Heart left ventricle (tissue), 16 donors: ENCODE measurements at regions not wholly inside any gene's neighbourhood (a gene's known extent, or its start where the extent isn't known, plus 50 kb on each side); places are given as distances from the start of the nearest gene placed in this dataset.

Experiments used
- ATAC-seq, 4 donors: fragments of 200-7000 bp; cut with Tn5 transposase; one replicate each; pipeline ENCODE4 v1.9.1; 2020 to 2022; ENCODE audit warnings: moderate library complexity in 4 of 4, mild to moderate bottlenecking in 3 of 4, moderate number of reproducible peaks in 1 of 4
- DNase-seq, 5 donors: peaks; one replicate each; pipeline ENCODE4 v3.0.0-alpha.2; 2020
- H3K27ac ChIP-seq, 12 donors: fragments of 200-600 bp; sonication (generic) in 4 of 12; one replicate each; pipeline versions ENCODE4 v1.5.0 to v1.8.0; 2016 to 2022; ENCODE audit warnings: mild to moderate bottlenecking in 2 of 12
- H3K27me3 ChIP-seq, 9 donors: fragments of 200-600 bp; sonication (generic) in 2 of 9; one replicate each; pipeline versions ENCODE4 v1.5.1 to v1.8.0; 2016 to 2022; ENCODE audit warnings: mild to moderate bottlenecking in 3 of 9
- H3K36me3 ChIP-seq, 9 donors: fragments of 200-600 bp; sonication (generic) in 2 of 9; one replicate each; pipeline versions ENCODE4 v1.5.0 to v1.8.0; 2018 to 2022; ENCODE audit warnings: mild to moderate bottlenecking in 2 of 9
- H3K4me1 ChIP-seq, 12 donors: fragments of 200-600 bp; sonication (generic) in 4 of 12; one replicate each; pipeline versions ENCODE4 v1.5.0 to v1.8.0; 2016 to 2022; ENCODE audit warnings: mild to moderate bottlenecking in 3 of 12
- H3K4me3 ChIP-seq, 12 donors: fragments of 200-600 bp; sonication (generic) in 4 of 12; one replicate each; pipeline versions ENCODE4 v1.5.0 to v1.8.0; 2017 to 2022; ENCODE audit warnings: mild to moderate bottlenecking in 9 of 12, moderate library complexity in 4 of 12
- H3K9me3 ChIP-seq, 12 donors: fragments of 200-600 bp; sonication (generic) in 4 of 12; one replicate each; pipeline versions ENCODE4 v1.5.0 to v1.8.0; 2016 to 2022; ENCODE audit warnings: mild to moderate bottlenecking in 1 of 12
- CTCF ChIP-seq, 12 donors: fragments of 200-600 bp; sonication (generic) in 4 of 12; IDR thresholded peaks; one replicate each; pipeline versions ENCODE4 v1.5.0 to v1.8.0; 2018 to 2022; ENCODE audit warnings: antibody characterized with exemption in 12 of 12, mild to moderate bottlenecking in 5 of 12
- POLR2A ChIP-seq, 2 donors: fragments of 450-650 bp; IDR thresholded peaks; one replicate each; pipeline ENCODE4 v1.6.1; 2017; ENCODE audit warnings: antibody characterized with exemption in 2 of 2, mild to moderate bottlenecking in 2 of 2, moderate library complexity in 2 of 2
- WGBS, 4 donors: extraction: QIAGEN DNeasy Blood & Tissue Kit in 2 of 4; methylation state at CpG; one replicate each; pipeline versions ENCODE4 v1.1.5 to v1.1.7; 2013 to 2018; 5-methylcytosine and 5-hydroxymethylcytosine counted together
- intact Hi-C, 10 donors: fragments of 100-400 bp; cut with DNase I; formaldehyde crosslinking; loops; one replicate each; pipeline versions ENCODE4 v1.11.1 to v1.14.2; 2022
- donor health status: ischemic (EF 13 %, LVEDD 7.1; RV severe dilation, severe dysfunction).
- donor health status: healthy with polysubstance abuse.
- donor health status: DM: no; HTN: yes; CAD: no.
- donor health status: DM: no; HTN: no; CAD: no.
- donor health status: ischemic (EF 25% LVEDD 6.9; RV normal size, moderate dysfunction).
- donor health status: ischemic (EF 25% LVEDD 5.7; RV mildly dilated, moderate dysfunction).
- donor health status: healthy.
- donor health status: DM: yes; HTN: yes; CAD: no.
- donor health status: ischemic (EF 35%, LVEDD 5.7; RV mildly dilated, moderate dysfunction).
- donor health status: nonischemic (EF 11% LVEDD 7.7; RV severe dilation, severe dysfunction).
- donor health status: DM: yes; HTN: yes; CAD: no.
- donor health status: PGD.
- donor health status: ischemic (EF 29% LVEDD 5.4; RV normal size, mild dysfunction).
- donor health status: nonischemic (EF 23%, LVEDD 6.1; RV moderate dilation, normal function).

GRCh38 chr2:176500901-176501300, 231.7 kb downstream of the MTX2 start:
- intact Hi-C loops = no loop called here
- WGBS, 4 donors = 45 to 73% (median 69%) methylated on average over 1 of the region's 1 CpG
- H3K4me1 ChIP-seq = peaks cover 0 to 28% (median 2%) of the 10 kb centered on the region in 12 donors
- H3K9me3 ChIP-seq = no peaks in the 10 kb centered on the region
- no peaks in the 10 kb centered on the region for H3K36me3 ChIP-seq
- TF ChIP-seq POLR2A (IDR thresholded peaks at IDR 0.05) (no peak), CTCF (IDR thresholded peaks at IDR 0.05) (no peak)
- H3K27me3 ChIP-seq = peaks cover 0 to 11% (median 0%) of the 10 kb centered on the region in 9 donors
- H3K27ac ChIP-seq = no peak overlapping the region
- peak in 3 of 4 donors; percentile 51 to 78 (median 56) for ATAC-seq
- H3K4me3 ChIP-seq = no peak overlapping the region
- no peak for DNase-seq

GRCh38 chr2:176501617-176502016, 232.4 kb downstream of the MTX2 start:
- TF ChIP-seq POLR2A (IDR thresholded peaks at IDR 0.05) (no peak), CTCF (IDR thresholded peaks at IDR 0.05) (no peak)
- no peak for DNase-seq
- peaks cover 0 to 11% (median 0%) of the 10 kb centered on the region in 9 donors for H3K27me3 ChIP-seq
- H3K36me3 ChIP-seq = no peaks in the 10 kb centered on the region
- peaks cover 0 to 21% (median 2%) of the 10 kb centered on the region in 12 donors for H3K4me1 ChIP-seq
- H3K9me3 ChIP-seq = no peaks in the 10 kb centered on the region
- no peak overlapping the region for H3K4me3 ChIP-seq
- ATAC-seq = no peak
- WGBS, 4 donors = 77 to 91% (median 85%) methylated on average over 3 of the region's 3 CpGs
- intact Hi-C loops = no loop called here
- no peak overlapping the region for H3K27ac ChIP-seq

DNA sequence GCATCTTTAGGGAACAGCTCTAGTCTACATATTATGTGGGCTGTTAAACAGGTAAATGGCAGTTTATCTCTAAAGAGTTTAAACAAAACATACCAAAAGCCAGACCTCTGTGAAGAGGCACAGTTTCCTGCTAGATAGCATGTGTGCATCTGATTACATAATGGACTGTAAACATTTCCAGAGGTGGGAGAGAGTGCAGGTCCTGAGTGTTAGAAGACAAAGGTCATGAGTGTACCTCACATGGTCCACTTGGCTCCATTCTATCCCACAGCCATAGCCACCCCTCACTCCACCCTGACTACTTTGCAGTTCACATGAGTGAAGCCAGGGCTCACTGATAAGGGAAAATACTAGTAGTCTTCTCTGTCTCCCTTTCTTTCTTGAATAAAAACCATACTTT, 233.4 kb downstream of the MTX2 start:
- Histone ChIP-seq H3K27me3 (peaks cover 0 to 11% (median 0%) of the 10 kb centered on the region in 9 donors), H3K9me3 (no peaks in the 10 kb centered on the region), H3K27ac (no peak overlapping the region), H3K4me1 (peaks cover 0 to 14% (median 0%) of the 10 kb centered on the region in 12 donors), H3K4me3 (no peak overlapping the region), H3K36me3 (no peaks in the 10 kb centered on the region)
- intact Hi-C loops = no loop called here
- DNase-seq (no peak), ATAC-seq (no peak)
- TF ChIP-seq CTCF (IDR thresholded peaks at IDR 0.05) = no peak
- no peak for TF ChIP-seq POLR2A (IDR thresholded peaks at IDR 0.05)

DNA sequence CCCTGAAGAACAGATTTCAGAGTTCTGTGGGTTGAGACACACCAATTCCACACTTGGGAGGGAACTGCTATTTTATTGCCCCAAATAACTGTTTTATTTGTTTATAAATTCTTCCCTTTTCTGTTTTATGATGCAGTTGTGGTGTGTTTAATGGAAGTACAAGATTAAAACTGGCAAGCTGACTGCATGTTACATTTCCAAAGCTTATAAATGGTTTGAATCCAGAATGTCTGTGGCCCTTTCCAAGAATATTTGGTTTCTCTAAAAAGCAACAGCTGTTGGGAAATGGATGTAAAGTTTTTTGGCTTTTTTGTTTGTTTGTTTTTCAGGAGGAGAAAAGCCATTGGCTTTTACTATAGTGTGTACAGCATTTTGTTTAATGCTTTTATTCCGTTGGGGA, 234.5 kb downstream of the MTX2 start:
- intact Hi-C loops = no loop called here
- TF ChIP-seq POLR2A (IDR thresholded peaks at IDR 0.05) = no peak
- no peak for TF ChIP-seq CTCF (IDR thresholded peaks at IDR 0.05)

More for the DNA sequence above, 234.5 kb downstream of the MTX2 start:
- no peak overlapping the region for H3K27ac ChIP-seq
- H3K4me1 ChIP-seq = peaks cover 0 to 14% (median 0%) of the 10 kb centered on the region in 12 donors
- no peak overlapping the region for H3K4me3 ChIP-seq
- H3K36me3 ChIP-seq = no peaks in the 10 kb centered on the region
- WGBS, 4 donors = 75 to 89% (median 80%) methylated on average over 1 of the region's 1 CpG
- ATAC-seq = no peak
- DNase-seq = no peak
- peaks cover 0 to 11% (median 0%) of the 10 kb centered on the region in 9 donors for H3K27me3 ChIP-seq
- no peaks in the 10 kb centered on the region for H3K9me3 ChIP-seq
